PC-3 (cell line): ENCODE measurements at regions not wholly inside any gene's neighbourhood (a gene's known extent, or its start where the extent isn't known, plus 50 kb on each side); places are given as distances from the start of the nearest gene placed in this dataset.

Experiments used
- EZH2 ChIP-seq: fragments of 300-600 bp; sonication (generic); IDR thresholded peaks from one replicate; pipeline ENCODE4 v1.6.1; 2017; ENCODE audit warnings: antibody characterized with exemption, mild to moderate bottlenecking, low read length; ENCODE audit not compliant: unreplicated experiment
- TF ChIP-seq, protein P1 (sequence below): fragments of 300-600 bp; sonication (generic); conservative IDR thresholded peaks from 2 replicates; pipeline ENCODE4 v1.5.1; 2017; ENCODE audit warnings: antibody characterized with exemption, low read depth, mild to moderate bottlenecking, low read length

DNA sequence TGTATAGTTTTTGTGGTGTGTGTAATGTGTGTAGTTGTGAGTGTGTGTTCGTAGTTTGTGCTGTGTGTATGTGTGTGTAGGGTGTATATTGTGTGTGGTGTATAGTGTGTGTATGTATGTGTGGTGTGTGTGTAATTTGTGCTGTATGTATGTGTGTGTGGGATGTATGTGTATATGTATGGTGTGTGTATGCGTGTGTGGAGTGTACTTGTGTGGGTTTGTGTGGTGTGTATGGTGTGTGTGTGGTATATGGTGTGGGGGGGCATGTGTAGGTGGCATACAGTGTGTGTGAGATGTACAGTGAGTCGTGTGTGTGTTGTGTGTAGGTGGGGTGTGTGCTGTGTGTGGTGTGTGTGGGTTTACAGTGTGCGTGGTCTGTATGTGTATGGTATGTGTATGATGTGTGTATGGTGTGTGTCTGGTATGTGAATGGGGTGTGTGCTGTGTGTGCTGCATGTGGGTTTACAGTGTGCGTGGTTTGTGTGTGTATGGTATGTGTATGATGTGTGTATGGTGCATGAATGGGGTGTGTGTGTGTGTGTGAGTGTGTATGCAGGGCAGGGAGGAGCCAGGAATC is 125.2 kb downstream of the GADD45G start:
- TF ChIP-seq, protein P1, sequence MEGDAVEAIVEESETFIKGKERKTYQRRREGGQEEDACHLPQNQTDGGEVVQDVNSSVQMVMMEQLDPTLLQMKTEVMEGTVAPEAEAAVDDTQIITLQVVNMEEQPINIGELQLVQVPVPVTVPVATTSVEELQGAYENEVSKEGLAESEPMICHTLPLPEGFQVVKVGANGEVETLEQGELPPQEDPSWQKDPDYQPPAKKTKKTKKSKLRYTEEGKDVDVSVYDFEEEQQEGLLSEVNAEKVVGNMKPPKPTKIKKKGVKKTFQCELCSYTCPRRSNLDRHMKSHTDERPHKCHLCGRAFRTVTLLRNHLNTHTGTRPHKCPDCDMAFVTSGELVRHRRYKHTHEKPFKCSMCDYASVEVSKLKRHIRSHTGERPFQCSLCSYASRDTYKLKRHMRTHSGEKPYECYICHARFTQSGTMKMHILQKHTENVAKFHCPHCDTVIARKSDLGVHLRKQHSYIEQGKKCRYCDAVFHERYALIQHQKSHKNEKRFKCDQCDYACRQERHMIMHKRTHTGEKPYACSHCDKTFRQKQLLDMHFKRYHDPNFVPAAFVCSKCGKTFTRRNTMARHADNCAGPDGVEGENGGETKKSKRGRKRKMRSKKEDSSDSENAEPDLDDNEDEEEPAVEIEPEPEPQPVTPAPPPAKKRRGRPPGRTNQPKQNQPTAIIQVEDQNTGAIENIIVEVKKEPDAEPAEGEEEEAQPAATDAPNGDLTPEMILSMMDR: no peak
- no peak for TF ChIP-seq EZH2
